ENCODE measurements at regions not wholly inside any gene's neighbourhood (a gene's known extent, or its start where the extent isn't known, plus 50 kb on each side); places are given as distances from the start of the nearest gene placed in this dataset.
"Not testable (repeated sequence)": the region's sequence is repeated elsewhere in the genome, so short reads cannot be mapped to it uniquely, and the experiment has no call there.

DNA sequence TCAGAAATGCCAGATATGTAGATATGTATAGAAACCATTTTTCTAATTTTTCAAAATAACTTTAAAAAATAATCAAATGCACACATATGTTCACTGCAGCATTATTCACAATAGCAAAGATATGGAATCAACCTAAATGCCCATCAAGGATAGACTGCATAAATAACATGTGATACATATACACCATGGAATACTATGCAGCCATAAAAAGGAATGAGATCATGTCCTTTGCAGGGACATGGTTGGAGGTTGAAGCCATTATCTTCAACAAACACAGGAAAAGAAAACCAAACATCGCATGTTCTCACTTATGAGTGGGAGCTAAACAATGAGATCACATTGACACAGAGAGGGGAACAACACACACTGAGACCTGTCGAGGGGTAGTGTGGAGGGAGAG is 176.1 kb downstream of the MATN1 start:
- not testable (repeated sequence) for TF ChIP-seq POLR2AphosphoS5 (IDR thresholded peaks at IDR 0.05)
- TF ChIP-seq, protein P1, sequence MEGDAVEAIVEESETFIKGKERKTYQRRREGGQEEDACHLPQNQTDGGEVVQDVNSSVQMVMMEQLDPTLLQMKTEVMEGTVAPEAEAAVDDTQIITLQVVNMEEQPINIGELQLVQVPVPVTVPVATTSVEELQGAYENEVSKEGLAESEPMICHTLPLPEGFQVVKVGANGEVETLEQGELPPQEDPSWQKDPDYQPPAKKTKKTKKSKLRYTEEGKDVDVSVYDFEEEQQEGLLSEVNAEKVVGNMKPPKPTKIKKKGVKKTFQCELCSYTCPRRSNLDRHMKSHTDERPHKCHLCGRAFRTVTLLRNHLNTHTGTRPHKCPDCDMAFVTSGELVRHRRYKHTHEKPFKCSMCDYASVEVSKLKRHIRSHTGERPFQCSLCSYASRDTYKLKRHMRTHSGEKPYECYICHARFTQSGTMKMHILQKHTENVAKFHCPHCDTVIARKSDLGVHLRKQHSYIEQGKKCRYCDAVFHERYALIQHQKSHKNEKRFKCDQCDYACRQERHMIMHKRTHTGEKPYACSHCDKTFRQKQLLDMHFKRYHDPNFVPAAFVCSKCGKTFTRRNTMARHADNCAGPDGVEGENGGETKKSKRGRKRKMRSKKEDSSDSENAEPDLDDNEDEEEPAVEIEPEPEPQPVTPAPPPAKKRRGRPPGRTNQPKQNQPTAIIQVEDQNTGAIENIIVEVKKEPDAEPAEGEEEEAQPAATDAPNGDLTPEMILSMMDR (IDR thresholded peaks at IDR 0.05): not testable (repeated sequence)

Measured in upper lobe of left lung (tissue), 4 donors.